ENCODE measurements at regions not wholly inside any gene's neighbourhood (a gene's known extent, or its start where the extent isn't known, plus 50 kb on each side); places are given as distances from the start of the nearest gene placed in this dataset.

DNA sequence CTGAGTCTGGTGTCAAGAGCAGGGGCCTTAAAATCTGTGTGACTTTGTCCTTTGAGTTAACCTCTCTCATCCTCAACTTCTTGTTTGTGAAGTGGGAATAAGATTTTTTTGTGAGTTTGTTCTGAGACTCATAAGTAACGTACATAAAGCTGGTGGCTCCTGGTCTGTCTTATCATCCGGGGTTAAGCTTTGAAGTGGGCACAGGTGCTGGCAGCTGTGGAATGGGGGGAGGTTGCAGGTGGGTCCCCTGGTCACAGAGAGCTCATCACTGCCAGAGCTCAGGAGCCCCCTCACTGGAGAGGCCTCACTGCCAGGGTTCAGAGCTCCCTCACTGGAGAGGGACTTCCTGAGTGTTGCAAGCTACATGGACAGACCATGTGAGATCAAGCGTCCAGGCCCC lies 174.1 kb downstream of the NRN1 start:
- TF ChIP-seq, protein P1, sequence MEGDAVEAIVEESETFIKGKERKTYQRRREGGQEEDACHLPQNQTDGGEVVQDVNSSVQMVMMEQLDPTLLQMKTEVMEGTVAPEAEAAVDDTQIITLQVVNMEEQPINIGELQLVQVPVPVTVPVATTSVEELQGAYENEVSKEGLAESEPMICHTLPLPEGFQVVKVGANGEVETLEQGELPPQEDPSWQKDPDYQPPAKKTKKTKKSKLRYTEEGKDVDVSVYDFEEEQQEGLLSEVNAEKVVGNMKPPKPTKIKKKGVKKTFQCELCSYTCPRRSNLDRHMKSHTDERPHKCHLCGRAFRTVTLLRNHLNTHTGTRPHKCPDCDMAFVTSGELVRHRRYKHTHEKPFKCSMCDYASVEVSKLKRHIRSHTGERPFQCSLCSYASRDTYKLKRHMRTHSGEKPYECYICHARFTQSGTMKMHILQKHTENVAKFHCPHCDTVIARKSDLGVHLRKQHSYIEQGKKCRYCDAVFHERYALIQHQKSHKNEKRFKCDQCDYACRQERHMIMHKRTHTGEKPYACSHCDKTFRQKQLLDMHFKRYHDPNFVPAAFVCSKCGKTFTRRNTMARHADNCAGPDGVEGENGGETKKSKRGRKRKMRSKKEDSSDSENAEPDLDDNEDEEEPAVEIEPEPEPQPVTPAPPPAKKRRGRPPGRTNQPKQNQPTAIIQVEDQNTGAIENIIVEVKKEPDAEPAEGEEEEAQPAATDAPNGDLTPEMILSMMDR (IDR thresholded peaks at IDR 0.05; ENCODE audit: low read length): no peak
- no peak for TF ChIP-seq EZH2 (IDR thresholded peaks at IDR 0.05; ENCODE audit: borderline replicate concordance, low read length)

Data from OCI-LY1 (cell line).